Neural cell (in vitro differentiated cells): ENCODE measurements at regions not wholly inside any gene's neighbourhood (a gene's known extent, or its start where the extent isn't known, plus 50 kb on each side); places are given as distances from the start of the nearest gene placed in this dataset.

Source experiments
- EP300 ChIP-seq: fragments of 450-650 bp; conservative IDR thresholded peaks from 2 replicates; pipeline ENCODE4 v1.6.1; 2014; ENCODE audit warnings: antibody characterized with exemption, mild to moderate bottlenecking, moderate library complexity; ENCODE audit not compliant: poor library complexity, severe bottlenecking
- SMC3 ChIP-seq: fragments of 450-650 bp; conservative IDR thresholded peaks from 2 replicates; pipeline ENCODE4 v1.6.1; 2014; ENCODE audit warnings: antibody characterized with exemption, mild to moderate bottlenecking, moderate library complexity; ENCODE audit not compliant: poor library complexity

DNA sequence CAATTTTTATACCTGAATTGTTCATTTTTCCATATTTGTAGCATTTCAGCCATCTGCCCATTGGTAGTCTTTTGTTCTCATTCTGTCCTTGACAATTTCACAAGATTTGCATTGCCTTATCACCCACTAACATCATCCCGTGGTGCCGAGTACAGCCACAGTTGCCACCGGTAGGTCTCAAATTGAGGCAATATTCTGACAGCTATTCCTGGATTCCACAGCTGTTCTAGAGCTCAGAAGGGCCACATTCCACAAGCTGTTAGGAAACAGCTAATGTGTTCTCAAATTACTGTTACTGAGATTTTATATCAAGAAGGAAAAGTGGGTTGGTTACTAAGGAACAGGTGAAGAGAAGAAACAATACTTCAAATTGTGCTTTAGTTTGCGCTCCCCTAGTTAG lies 178.8 kb downstream of the RPRM start:
- TF ChIP-seq SMC3 (no peak), EP300 (no peak)
